NT2/D1 (cell line): ENCODE measurements at regions not wholly inside any gene's neighbourhood (a gene's known extent, or its start where the extent isn't known, plus 50 kb on each side); places are given as distances from the start of the nearest gene placed in this dataset.

Experiments used
- DNase-seq: peaks from one replicate; pipeline ENCODE4 v3.0.0-alpha.2; 2011; ENCODE audit warnings: low read depth, low spot score
- H3K27me3 ChIP-seq: 2 replicates; pipeline ENCODE4 v1.6.0; 2011; ENCODE audit warnings: mild to moderate bottlenecking; ENCODE audit not compliant: insufficient read length, insufficient read depth
- H3K36me3 ChIP-seq: 2 replicates; pipeline ENCODE4 v1.6.1; 2011; ENCODE audit warnings: mild to moderate bottlenecking, low read length, mixed read lengths; ENCODE audit not compliant: insufficient read depth, insufficient read length
- H3K4me1 ChIP-seq: 2 replicates; pipeline ENCODE4 v1.5.1; 2011; ENCODE audit not compliant: insufficient read depth, insufficient read length
- H3K4me3 ChIP-seq: 2 replicates; pipeline ENCODE4 v1.5.1; 2011; ENCODE audit warnings: low read depth; ENCODE audit not compliant: insufficient read length
- H3K9ac ChIP-seq: 2 replicates; pipeline ENCODE4 v1.6.0; 2011; ENCODE audit warnings: low read depth; ENCODE audit not compliant: insufficient read length
- H3K9me3 ChIP-seq: 2 replicates; pipeline ENCODE4 v1.5.1; 2011; ENCODE audit warnings: mild to moderate bottlenecking, low read length; ENCODE audit not compliant: insufficient read depth
- SUZ12 ChIP-seq: IDR thresholded peaks from 2 replicates; pipeline ENCODE4 v1.6.1; 2011; ENCODE audit not compliant: insufficient read length, insufficient read depth; ENCODE audit errors: extremely low read depth
- YY1 ChIP-seq: IDR thresholded peaks from 2 replicates; pipeline ENCODE4 v1.6.1; 2011; ENCODE audit not compliant: insufficient read length, insufficient read depth
- ZNF274 ChIP-seq: IDR thresholded peaks from 2 replicates; pipeline ENCODE4 v1.6.1; 2011; ENCODE audit warnings: mild to moderate bottlenecking, low read depth, low read length

GRCh38 chr4:79087071-79087470 is 147.8 kb upstream of the PAQR3 start:
- Histone ChIP-seq H3K9me3 (peaks cover 6% of the 10 kb centered on the region), H3K36me3 (no peaks in the 10 kb centered on the region), H3K4me3 (no peak overlapping the region), H3K9ac (no peak overlapping the region), H3K27me3 (no peaks in the 10 kb centered on the region), H3K4me1 (no peaks in the 10 kb centered on the region)
- DNase-seq = no peak
- TF ChIP-seq ZNF274 = no peak
- no peak for TF ChIP-seq SUZ12
- TF ChIP-seq YY1 = no peak

GRCh38 chr4:79083406-79084010 is 144.3 kb upstream of the PAQR3 start:
- no peaks in the 10 kb centered on the region for H3K4me1 ChIP-seq
- H3K36me3 ChIP-seq = no peaks in the 10 kb centered on the region
- H3K4me3 ChIP-seq = no peak overlapping the region
- TF ChIP-seq SUZ12 (no peak), ZNF274 (no peak), YY1 (no peak)
- H3K9me3 ChIP-seq = peaks cover 13% of the 10 kb centered on the region
- H3K9ac ChIP-seq = no peak overlapping the region
- DNase-seq = peak; percentile 63
- no peaks in the 10 kb centered on the region for H3K27me3 ChIP-seq

GRCh38 chr4:79082997-79083396 is 143.8 kb upstream of the PAQR3 start:
- DNase-seq = no peak
- H3K9me3 ChIP-seq = peaks cover 13% of the 10 kb centered on the region
- H3K36me3 ChIP-seq = no peaks in the 10 kb centered on the region
- TF ChIP-seq ZNF274 = no peak
- no peak for TF ChIP-seq YY1
- no peak for TF ChIP-seq SUZ12
- no peaks in the 10 kb centered on the region for H3K4me1 ChIP-seq
- no peaks in the 10 kb centered on the region for H3K27me3 ChIP-seq
- H3K9ac ChIP-seq = no peak overlapping the region
- H3K4me3 ChIP-seq = no peak overlapping the region

GRCh38 chr4:79081973-79082372 is 142.7 kb upstream of the PAQR3 start:
- H3K4me3 ChIP-seq = no peak overlapping the region
- H3K9me3 ChIP-seq = peaks cover 13% of the 10 kb centered on the region
- H3K27me3 ChIP-seq = no peaks in the 10 kb centered on the region
- no peak for DNase-seq
- H3K9ac ChIP-seq = no peak overlapping the region
- no peaks in the 10 kb centered on the region for H3K4me1 ChIP-seq
- TF ChIP-seq YY1 = no peak
- TF ChIP-seq ZNF274 = no peak
- TF ChIP-seq SUZ12 = no peak
- H3K36me3 ChIP-seq = no peaks in the 10 kb centered on the region

- Histone ChIP-seq H3K9me3 (peaks cover 13% of the 10 kb centered on the region), H3K4me3 (no peak overlapping the region), H3K36me3 (no peaks in the 10 kb centered on the region), H3K4me1 (no peaks in the 10 kb centered on the region), H3K27me3 (no peaks in the 10 kb centered on the region), H3K9ac (no peak overlapping the region)
- no peak for DNase-seq
- TF ChIP-seq YY1 = no peak
- no peak for TF ChIP-seq SUZ12
- no peak for TF ChIP-seq ZNF274
Measured at GRCh38 chr4:79078339-79078738, 139.1 kb upstream of the PAQR3 start.

- no peak for TF ChIP-seq ZNF274
- TF ChIP-seq YY1 = no peak
- TF ChIP-seq SUZ12 = no peak
- Histone ChIP-seq H3K9ac (no peak overlapping the region), H3K9me3 (no peaks in the 10 kb centered on the region), H3K27me3 (no peaks in the 10 kb centered on the region), H3K4me3 (no peak overlapping the region), H3K36me3 (no peaks in the 10 kb centered on the region), H3K4me1 (no peaks in the 10 kb centered on the region)
- no peak for DNase-seq
Measured at GRCh38 chr4:79074040-79074439, 134.8 kb upstream of the PAQR3 start.

GRCh38 chr4:79073471-79073870 is 134.2 kb upstream of the PAQR3 start:
- no peak for TF ChIP-seq ZNF274
- Histone ChIP-seq H3K27me3 (no peaks in the 10 kb centered on the region), H3K4me3 (no peak overlapping the region)

GRCh38 chr4:79065262-79065661 is 126.0 kb upstream of the PAQR3 start:
- Histone ChIP-seq H3K36me3 (no peaks in the 10 kb centered on the region), H3K4me1 (no peaks in the 10 kb centered on the region), H3K9ac (no peak overlapping the region), H3K27me3 (no peaks in the 10 kb centered on the region), H3K4me3 (no peak overlapping the region), H3K9me3 (no peaks in the 10 kb centered on the region)
- DNase-seq = no peak
- TF ChIP-seq SUZ12 (no peak), ZNF274 (no peak), YY1 (no peak)

More at GRCh38 chr4:79073471-79073870, 134.2 kb upstream of the PAQR3 start:
- H3K4me1 ChIP-seq = no peaks in the 10 kb centered on the region
- DNase-seq = no peak
- H3K9me3 ChIP-seq = no peaks in the 10 kb centered on the region
- no peaks in the 10 kb centered on the region for H3K36me3 ChIP-seq
- no peak overlapping the region for H3K9ac ChIP-seq
